Ovary (tissue), 3 donors: ENCODE measurements at regions not wholly inside any gene's neighbourhood (a gene's known extent, or its start where the extent isn't known, plus 50 kb on each side); places are given as distances from the start of the nearest gene placed in this dataset.

ENCODE experiments used
- CTCF ChIP-seq, 3 donors: fragments of 450-650 bp in 2 of 3; fragments of 200-600 bp in 1 of 3; IDR thresholded peaks; one replicate each; pipeline versions ENCODE4 v1.5.1 to v1.8.0; 2016 to 2022; ENCODE audit warnings: antibody characterized with exemption in 3 of 3, mild to moderate bottlenecking in 1 of 3
- EP300 ChIP-seq: sonication (generic); formaldehyde crosslinking; IDR thresholded peaks from one replicate; pipeline ENCODE4 v1.6.1; 2017; ENCODE audit warnings: antibody characterized with exemption
- donor health status: DM: no; HTN: no; CAD: no.

GRCh38 chr3:43199645-43200306, 86.6 kb upstream of the SNRK start:
- no peak for TF ChIP-seq CTCF (IDR thresholded peaks at IDR 0.05)
- no peak for TF ChIP-seq EP300
